ENCODE measurements at regions not wholly inside any gene's neighbourhood (a gene's known extent, or its start where the extent isn't known, plus 50 kb on each side); places are given as distances from the start of the nearest gene placed in this dataset.

DNA sequence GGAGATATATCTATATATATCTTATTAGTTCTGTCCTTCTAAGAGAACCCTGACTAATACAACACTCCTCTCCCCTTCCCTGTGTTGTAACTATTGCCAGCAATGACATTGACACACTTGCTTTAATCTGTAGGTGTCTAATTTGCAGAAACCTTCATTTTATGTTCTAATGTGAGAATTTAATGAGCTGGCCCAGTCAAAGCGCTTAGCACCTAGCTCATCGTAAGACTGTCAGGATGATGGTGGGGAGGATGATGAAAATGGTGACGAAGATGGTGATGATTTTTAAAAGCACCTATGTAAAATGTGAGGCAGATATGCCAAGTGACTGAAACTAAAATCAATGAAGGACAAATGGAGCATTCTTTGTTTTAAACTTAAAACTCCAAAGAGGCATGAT is 183.8 kb downstream of the DHX15 start:
- TF ChIP-seq, protein P1, sequence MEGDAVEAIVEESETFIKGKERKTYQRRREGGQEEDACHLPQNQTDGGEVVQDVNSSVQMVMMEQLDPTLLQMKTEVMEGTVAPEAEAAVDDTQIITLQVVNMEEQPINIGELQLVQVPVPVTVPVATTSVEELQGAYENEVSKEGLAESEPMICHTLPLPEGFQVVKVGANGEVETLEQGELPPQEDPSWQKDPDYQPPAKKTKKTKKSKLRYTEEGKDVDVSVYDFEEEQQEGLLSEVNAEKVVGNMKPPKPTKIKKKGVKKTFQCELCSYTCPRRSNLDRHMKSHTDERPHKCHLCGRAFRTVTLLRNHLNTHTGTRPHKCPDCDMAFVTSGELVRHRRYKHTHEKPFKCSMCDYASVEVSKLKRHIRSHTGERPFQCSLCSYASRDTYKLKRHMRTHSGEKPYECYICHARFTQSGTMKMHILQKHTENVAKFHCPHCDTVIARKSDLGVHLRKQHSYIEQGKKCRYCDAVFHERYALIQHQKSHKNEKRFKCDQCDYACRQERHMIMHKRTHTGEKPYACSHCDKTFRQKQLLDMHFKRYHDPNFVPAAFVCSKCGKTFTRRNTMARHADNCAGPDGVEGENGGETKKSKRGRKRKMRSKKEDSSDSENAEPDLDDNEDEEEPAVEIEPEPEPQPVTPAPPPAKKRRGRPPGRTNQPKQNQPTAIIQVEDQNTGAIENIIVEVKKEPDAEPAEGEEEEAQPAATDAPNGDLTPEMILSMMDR (conservative IDR thresholded peaks at IDR 0.05; ENCODE audit: low read length) = no peak
- TF ChIP-seq EZH2phosphoT487 (IDR thresholded peaks at IDR 0.05; ENCODE audit: borderline replicate concordance, low read depth, low read length) = no peak
- H3K9me3 ChIP-seq (ENCODE audit: low read length) = no peaks in the 10 kb centered on the region
- H3K9me2 ChIP-seq (ENCODE audit: insufficient read depth, low read length) = no peaks in the 10 kb centered on the region
- no peak overlapping the region for H3K4me2 ChIP-seq (ENCODE audit: low read length)
- ChIA-PET CTCF (ENCODE audit: unreplicated experiment) (no interaction called here), POLR2A (interaction anchor here (0.5 to 0.6 kb wide), 2 partner anchors 67 to 1306 kb away, joined by 3 to 4 read pairs; no protein-coding TSS in a partner anchor)
- no peak overlapping the region for H3K27ac ChIP-seq (ENCODE audit: low read depth, low read length, poor library complexity, severe bottlenecking)
- H3K79me2 ChIP-seq (ENCODE audit: insufficient read depth, low read depth, low read length) = no peaks in the 10 kb centered on the region
- H4K20me1 ChIP-seq (ENCODE audit: insufficient read depth, low read length) = no peaks in the 10 kb centered on the region
- no peak for DNase-seq (ENCODE audit: low spot score)
- BruUV-seq (replicated peaks) = no TSS peak
- no peaks in the 10 kb centered on the region for H3K4me1 ChIP-seq (ENCODE audit: insufficient read depth, low read length, poor library complexity, severe bottlenecking)
- no peaks in the 10 kb centered on the region for H3K36me3 ChIP-seq (ENCODE audit: insufficient read depth, low read length)
- H3K4me3 ChIP-seq (ENCODE audit: low read depth, low read length, poor library complexity, severe bottlenecking) = no peak overlapping the region
- no peak overlapping the region for H2AFZ ChIP-seq (ENCODE audit: low read length)
- intact Hi-C loops (cut with micrococcal nuclease; ENCODE audit: unreplicated experiment) = no loop called here

DNA sequence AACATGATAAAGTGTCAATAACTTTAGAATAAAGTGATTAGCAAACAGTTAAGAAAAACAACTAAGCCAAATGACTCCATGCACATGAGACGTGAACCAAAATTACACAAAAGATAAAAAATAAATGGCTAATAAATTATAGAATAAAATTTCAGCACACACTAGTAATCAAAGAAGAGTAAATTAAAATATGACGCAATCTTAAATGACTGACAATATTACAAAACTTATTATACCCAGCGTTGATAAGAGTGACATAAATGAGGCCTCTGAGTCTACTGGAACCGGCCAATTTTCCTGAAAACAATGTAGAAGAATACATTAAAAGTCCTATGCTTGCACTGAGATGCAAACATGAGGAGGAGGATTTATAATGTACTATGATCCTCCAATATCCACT is 187.4 kb downstream of the DHX15 start:
- no peaks in the 10 kb centered on the region for H3K4me1 ChIP-seq (ENCODE audit: insufficient read depth, low read length, poor library complexity, severe bottlenecking)
- no peak overlapping the region for H3K4me2 ChIP-seq (ENCODE audit: low read length)
- no peaks in the 10 kb centered on the region for H3K9me3 ChIP-seq (ENCODE audit: low read length)
- DNase-seq (ENCODE audit: low spot score) = no peak
- H3K36me3 ChIP-seq (ENCODE audit: insufficient read depth, low read length) = no peaks in the 10 kb centered on the region
- ChIA-PET CTCF (ENCODE audit: unreplicated experiment) (no interaction called here), POLR2A (no interaction called here)
- H2AFZ ChIP-seq (ENCODE audit: low read length) = no peak overlapping the region
- H4K20me1 ChIP-seq (ENCODE audit: insufficient read depth, low read length) = no peaks in the 10 kb centered on the region
- no TSS peak for BruUV-seq (replicated peaks)
- H3K9me2 ChIP-seq (ENCODE audit: insufficient read depth, low read length) = no peaks in the 10 kb centered on the region
- TF ChIP-seq, protein P1 (conservative IDR thresholded peaks at IDR 0.05; ENCODE audit: low read length) = no peak
- no peak overlapping the region for H3K27ac ChIP-seq (ENCODE audit: low read depth, low read length, poor library complexity, severe bottlenecking)
- H3K4me3 ChIP-seq (ENCODE audit: low read depth, low read length, poor library complexity, severe bottlenecking) = no peak overlapping the region
- no peaks in the 10 kb centered on the region for H3K79me2 ChIP-seq (ENCODE audit: insufficient read depth, low read depth, low read length)
- intact Hi-C loops (cut with micrococcal nuclease; ENCODE audit: unreplicated experiment) = no loop called here

DNA sequence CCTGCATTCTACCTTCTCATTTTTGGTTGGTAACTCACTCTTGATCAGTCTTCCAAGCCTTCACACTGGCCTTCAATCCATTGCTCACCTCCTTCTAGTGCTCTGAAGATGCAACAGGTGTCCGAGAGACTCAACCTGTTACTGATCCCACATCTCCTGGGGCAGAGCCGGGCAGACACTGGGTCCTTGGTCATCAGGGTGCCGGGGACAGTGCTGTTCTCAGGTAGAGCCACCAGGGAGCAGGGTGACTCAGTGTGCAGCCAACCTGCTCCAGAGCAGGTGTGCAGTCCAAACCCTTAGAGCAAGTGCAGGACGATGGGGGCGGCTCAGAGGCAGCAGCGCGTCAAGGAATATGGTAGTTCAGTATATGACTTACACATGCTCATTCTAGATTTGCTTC is 188.4 kb downstream of the DHX15 start:
- Histone ChIP-seq H3K4me3 (ENCODE audit: low read depth, low read length, poor library complexity, severe bottlenecking) (no peak overlapping the region), H3K36me3 (ENCODE audit: insufficient read depth, low read length) (no peaks in the 10 kb centered on the region), H3K9me3 (ENCODE audit: low read length) (no peaks in the 10 kb centered on the region), H2AFZ (ENCODE audit: low read length) (no peak overlapping the region), H3K4me2 (ENCODE audit: low read length) (no peak overlapping the region), H4K20me1 (ENCODE audit: insufficient read depth, low read length) (no peaks in the 10 kb centered on the region), H3K79me2 (ENCODE audit: insufficient read depth, low read depth, low read length) (no peaks in the 10 kb centered on the region), H3K4me1 (ENCODE audit: insufficient read depth, low read length, poor library complexity, severe bottlenecking) (no peaks in the 10 kb centered on the region), H3K9me2 (ENCODE audit: insufficient read depth, low read length) (no peaks in the 10 kb centered on the region), H3K27ac (ENCODE audit: low read depth, low read length, poor library complexity, severe bottlenecking) (no peak overlapping the region)
- ChIA-PET POLR2A (no interaction called here), CTCF (ENCODE audit: unreplicated experiment) (no interaction called here)
- TF ChIP-seq, protein P1 (conservative IDR thresholded peaks at IDR 0.05; ENCODE audit: low read length) = no peak
- TF ChIP-seq EZH2phosphoT487 (IDR thresholded peaks at IDR 0.05; ENCODE audit: borderline replicate concordance, low read depth, low read length) = no peak
- no peak for DNase-seq (ENCODE audit: low spot score)
- BruUV-seq (replicated peaks) = no TSS peak
- intact Hi-C loops (cut with micrococcal nuclease; ENCODE audit: unreplicated experiment) = no loop called here
